Hematopoietic multipotent progenitor cell treated with erythropoietin and hydrocortisone succinate and interleukin-3 and kit ligand, for 8 days (in vitro differentiated cells): ENCODE measurements at regions not wholly inside any gene's neighbourhood (a gene's known extent, or its start where the extent isn't known, plus 50 kb on each side); places are given as distances from the start of the nearest gene placed in this dataset.

ENCODE experiments used
- DNase-seq: peaks from one replicate; pipeline ENCODE4 v3.0.0-alpha.2; 2015

DNA sequence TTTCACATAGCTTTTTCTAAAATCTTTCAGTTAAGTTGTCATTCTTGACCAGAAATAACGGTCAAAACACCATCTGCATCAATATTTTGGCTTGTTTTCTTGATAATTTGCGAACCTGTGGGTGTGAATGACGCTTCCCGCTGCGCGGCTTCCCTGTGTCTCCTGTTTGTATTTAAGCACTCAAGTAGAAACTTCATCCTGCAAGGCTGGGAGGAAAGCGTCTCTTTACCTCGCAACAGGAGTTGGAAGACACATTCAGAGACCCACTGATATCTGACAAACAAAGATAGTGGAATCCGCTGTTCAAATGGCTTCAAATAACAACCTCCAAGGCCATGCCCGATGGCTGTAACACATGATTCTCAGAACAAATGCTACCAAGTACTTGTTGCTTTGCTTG, 704.9 kb downstream of the DCDC2C start:
- no peak for DNase-seq

DNA sequence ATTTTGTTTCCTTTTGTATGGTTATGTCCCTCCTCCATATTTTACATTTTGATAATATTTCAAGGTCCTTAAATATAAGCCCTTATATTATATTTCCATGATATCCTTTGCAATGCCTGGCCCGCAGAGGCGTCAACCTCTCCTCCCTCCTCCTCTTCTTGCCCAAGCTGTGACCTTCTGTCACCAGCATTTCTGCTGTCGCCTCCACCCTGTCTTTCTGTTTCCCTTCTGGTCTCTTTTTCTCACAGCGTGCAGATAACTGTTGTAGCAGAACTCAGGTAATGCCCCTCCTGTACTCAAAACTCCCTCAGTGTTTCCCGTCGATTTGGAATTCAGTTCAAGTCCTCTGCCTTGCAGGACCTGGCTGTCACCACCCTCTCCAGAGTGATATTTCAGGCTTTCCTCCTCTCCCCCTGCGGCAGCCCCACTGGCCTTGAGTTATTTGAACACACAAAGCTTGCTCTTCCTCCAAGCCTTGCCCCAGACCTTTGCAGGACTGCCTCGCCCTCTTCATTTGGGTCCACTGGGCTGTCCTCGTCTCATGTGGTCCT, 709.3 kb downstream of the DCDC2C start:
- DNase-seq: no peak

GRCh38 chr2:4415171-4415570, 711.8 kb downstream of the DCDC2C start:
- DNase-seq: no peak

DNA sequence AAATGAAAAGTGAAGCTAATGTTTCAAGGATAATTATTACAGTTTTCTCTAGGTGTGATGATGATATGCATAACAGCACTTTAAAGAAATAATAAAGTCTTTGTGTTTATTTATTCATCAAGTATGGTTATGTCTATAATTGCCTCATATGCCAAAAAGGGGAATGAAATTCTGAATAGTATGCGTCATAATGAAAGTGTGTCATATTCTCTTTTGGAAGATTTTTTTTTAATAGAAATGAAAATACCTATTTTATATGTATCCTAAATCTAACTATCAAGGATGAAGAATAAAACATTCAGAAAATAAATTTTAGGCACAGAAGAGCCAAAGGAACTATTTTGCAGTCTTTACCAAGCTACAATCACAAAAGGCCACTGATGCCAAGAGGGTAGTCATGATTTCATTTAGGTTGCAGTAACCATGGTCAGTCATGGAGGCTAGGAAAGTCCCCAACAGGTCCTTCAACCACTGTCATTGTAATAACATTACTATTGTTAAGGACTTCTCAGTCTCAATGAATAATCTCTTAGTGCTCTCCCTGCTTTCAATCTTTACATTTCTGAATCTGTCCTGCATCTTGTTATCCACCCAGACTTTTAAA, 712.5 kb downstream of the DCDC2C start:
- DNase-seq: no peak

DNA sequence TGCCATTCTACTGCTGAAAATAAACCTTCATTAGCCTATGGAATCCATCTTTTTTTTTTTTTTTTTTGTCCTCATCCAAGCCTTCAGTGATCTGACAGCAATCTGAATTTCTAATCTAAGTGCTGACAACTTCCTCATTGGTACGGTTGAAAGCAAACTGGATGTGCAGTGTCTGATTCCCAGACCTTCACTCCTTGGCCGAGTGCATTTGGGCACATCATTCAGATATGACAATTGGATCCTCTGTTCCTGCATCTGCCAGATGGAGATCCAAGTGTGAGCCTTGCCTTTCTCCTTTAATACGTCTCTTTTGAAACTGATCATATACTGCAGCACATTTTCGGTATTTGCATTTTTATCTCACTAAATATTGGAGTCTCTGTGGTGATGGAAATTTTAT, 713.1 kb downstream of the DCDC2C start:
- DNase-seq: no peak

DNA sequence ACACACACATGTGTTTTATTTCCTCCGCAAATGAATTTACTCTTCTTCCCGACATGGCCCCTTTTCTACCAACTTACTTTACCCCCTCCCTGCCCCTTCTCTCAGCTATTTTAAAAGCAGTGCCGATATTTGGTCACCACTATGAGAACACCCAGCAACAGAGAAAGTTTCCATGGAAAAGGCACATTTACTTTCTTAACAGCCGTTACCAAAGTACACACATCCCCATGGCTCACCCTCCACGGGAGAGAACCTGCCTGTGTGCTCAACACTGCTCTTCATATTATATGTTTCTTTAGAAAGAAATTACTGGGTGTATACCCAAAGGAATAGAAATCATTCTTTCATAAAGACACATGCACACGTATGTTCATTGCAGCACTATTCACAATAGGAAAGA, 714.4 kb downstream of the DCDC2C start:
- DNase-seq: no peak

- DNase-seq: no peak
These were observed 716.7 kb downstream of the DCDC2C start for GRCh38 chr2:4420032-4420431.

DNA sequence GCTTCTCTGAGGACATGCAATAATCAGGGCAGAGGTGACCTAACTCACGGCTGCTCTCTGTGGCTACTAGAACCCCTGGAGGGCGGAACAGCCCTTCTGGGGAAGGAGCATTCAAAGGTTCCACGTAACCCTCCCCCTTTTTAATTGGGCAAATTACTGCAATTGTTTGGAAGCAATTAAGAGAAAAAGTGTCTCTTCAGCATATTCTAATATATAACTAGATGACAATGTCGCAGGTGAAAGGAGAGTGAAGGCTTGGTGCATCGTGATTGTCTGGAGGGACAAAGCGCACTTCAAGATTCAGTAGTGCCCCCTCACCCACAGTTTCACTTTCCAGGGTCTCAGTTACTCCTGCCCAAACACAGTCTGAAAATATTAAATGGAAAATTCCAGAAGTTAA, 720.8 kb downstream of the DCDC2C start:
- no peak for DNase-seq

GRCh38 chr2:4427083-4427482, 723.7 kb downstream of the DCDC2C start:
- DNase-seq: no peak

DNA sequence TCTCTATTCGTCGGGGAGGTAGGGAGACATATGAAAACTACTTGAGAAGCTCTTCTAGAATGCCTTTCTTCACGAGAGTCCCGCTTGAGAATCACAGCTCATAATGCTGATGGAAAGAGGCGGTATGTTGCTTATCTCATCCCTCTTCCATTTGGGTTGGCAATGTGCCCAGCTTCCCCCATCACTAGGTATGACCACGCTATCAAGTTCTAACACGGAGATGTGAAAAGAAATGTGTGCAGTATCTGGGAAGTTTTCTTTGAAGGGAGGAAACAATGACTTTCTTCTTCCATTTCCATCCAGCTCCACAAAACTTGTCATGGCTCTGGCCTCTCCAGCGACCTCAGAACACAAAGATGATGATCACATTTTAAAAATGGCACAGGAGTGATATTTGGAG, 742.4 kb downstream of the DCDC2C start:
- DNase-seq: peak; percentile 1

DNA sequence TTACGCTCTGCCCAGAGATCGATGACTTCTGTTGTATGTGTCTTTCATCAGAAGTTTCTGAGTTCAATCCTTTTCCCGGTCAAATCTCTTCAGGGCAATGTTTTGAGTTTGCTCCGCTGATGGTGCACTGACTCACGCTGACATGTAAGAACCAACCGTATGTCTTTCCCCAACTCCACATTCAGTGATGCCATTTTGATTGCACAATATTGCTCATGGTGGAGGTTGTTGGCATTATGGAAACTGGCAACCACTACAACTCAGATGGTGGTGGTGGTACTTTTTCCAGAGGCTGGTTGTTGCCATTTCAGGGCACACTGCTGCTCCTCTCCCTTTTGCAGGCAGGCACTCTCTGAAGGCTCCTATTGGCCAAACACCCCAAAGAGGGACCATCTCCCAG, 751.5 kb downstream of the DCDC2C start:
- DNase-seq: no peak

DNA sequence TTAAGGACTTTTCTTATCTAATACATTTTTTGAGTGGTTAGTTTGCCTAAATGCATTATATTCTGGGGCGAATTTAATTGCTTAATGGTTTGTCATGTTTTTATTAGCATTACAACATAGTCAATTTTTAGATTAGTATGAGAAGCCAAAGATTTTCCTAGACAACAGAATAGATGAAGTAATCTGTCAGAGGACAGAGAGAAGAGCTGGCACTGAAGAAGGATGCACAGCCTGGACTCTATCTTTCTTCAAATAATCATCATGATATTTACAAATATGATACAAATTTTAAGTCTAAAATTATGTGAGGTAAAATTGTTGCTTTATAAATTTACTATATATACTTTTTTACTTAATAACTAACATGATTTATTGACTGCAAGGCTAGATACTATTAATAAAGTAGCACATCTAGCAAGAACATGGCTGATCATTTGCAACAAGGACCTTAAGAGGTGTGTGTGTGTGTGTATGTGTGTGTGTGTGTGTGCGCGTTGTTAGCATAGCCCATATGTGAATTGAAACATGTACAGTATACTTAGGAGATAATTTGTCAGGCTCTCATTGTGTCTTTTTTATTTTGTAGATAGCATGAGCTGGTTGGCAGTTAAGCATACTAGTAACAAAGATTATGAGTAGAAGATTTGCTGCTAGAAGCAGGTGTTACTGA, 752.2 kb downstream of the DCDC2C start:
- DNase-seq: no peak

- DNase-seq: no peak
These were observed 761.4 kb downstream of the DCDC2C start for GRCh38 chr2:4464634-4465266.

DNA sequence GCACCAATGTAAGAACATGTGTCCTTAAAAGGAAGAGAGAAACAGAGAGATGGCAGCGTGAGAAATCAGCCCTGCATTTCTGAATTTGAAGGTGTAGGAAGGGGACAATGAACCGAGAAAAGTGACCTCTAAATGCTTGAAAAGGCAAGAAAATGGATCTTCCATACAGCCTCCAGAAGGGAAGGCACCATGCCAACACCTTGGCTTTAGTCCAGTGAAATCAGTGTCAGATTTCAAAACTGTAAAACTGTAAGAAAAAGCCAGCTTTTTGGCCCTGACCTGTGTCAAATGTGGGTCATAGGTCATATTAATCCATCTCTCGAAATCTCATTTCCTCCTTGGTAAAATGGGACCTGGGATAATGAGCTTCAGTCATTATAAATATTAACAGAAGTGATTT, 762.3 kb downstream of the DCDC2C start:
- DNase-seq: no peak

DNA sequence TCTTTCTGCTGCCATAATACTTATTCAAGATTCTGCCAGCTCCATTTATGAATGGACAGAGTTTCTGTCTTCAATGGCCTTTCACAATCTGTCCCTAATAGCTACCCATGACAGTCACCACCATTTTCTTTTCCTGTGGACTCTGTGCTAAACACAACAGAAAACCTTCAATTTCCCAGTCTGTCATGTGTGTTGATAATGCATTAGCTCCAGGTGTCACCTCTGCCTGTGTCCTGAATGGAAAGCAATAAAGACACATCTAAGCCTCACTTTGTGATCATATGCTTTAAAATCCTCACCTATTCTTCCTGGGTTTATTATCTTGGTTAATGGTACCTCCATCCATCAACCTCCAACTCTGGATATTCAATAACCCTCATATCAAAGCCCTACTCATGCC, 772.2 kb downstream of the DCDC2C start:
- no peak for DNase-seq

DNA sequence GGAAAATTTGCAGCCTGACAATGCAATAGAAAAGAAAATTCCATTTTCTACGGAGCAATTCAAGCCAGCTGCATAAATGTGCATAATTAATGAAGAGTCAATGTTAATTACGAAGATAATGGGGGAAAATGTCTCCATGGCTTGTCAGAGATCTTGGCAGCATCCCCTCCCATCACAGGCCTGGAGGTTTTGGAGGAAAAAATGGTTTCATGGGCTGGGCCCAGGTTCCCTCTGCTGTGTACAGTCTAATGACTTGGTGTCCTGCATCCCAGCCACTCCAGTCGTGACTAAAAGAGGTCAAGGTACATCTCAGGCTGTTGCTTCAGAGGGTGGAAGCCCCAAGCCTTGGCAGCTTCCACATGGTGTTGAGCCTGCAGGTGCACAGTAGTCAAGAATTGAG, 779.7 kb downstream of the DCDC2C start:
- no peak for DNase-seq

GRCh38 chr2:4486971-4487370, 783.6 kb downstream of the DCDC2C start:
- DNase-seq: no peak

- no peak for DNase-seq
These were observed 796.1 kb downstream of the DCDC2C start for GRCh38 chr2:4499316-4500030.

- no peak for DNase-seq
These were observed 798.1 kb downstream of the DCDC2C start for GRCh38 chr2:4501525-4501924.

DNA sequence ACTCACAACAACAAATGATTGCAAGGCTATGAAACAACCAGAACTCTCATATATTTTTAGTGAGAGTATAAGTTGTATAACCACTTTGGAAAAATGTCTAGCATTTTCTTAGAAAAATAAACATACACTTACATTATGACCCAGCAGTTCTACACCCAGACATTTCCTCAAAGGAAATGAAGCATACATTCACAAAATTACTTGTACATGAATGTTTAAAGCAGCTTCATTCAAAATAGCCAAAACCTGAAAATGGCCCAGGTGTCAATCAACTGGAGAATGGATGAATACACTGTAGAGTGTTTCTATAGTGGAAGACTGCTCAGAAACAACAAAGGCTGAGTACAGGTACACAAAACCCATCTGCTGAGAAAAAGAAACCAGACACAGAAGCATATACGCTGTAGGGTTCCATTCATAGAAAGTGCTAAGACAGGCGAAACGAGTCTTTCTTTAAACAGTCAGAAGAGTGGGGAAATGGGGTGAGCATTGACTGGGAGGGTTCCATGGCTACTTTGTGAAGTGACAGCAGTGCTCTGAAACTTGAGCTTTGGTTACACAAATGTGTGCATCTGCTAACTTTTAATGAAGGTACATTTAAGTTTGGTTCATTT, 799.0 kb downstream of the DCDC2C start:
- no peak for DNase-seq

DNA sequence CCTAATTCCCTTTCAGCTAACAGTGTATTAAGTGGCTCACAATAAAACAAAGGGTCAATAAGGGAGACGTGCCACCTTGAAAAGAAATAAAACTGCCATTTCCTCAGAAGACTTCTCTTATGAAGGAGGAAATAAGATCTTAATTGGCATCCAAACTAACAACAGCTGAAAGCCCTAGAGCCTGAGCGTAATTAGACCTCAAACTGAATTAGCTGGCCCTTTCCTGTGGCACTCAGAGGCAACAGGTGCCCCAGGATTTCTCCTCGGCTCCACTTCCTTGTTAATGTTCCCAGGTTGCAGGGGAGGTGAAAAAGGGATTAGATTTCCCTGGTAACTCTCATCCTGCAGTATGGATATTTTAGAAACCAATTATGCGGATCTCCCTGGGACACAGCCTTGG, 804.3 kb downstream of the DCDC2C start:
- DNase-seq: no peak

- DNase-seq: no peak
These were observed 812.7 kb downstream of the DCDC2C start for GRCh38 chr2:4515871-4516761.
